PC-3 (cell line): ENCODE measurements at regions not wholly inside any gene's neighbourhood (a gene's known extent, or its start where the extent isn't known, plus 50 kb on each side); places are given as distances from the start of the nearest gene placed in this dataset.

Experiments used
- CTCF ChIP-seq: fragments of 300-600 bp; sonication (generic); conservative IDR thresholded peaks from 2 replicates; pipeline ENCODE4 v1.5.1; 2017; ENCODE audit warnings: antibody characterized with exemption, low read depth, mild to moderate bottlenecking, low read length
- EZH2phosphoT487 ChIP-seq: fragments of 300-600 bp; sonication (generic); IDR thresholded peaks from 2 replicates; pipeline ENCODE4 v1.6.1; 2018; ENCODE audit warnings: mild to moderate bottlenecking, antibody characterized with exemption, low read length, borderline replicate concordance

GRCh38 chr10:44306147-44306710, 78.7 kb downstream of the CXCL12 start:
- TF ChIP-seq EZH2phosphoT487 (no peak), CTCF (no peak)
